Activated CD4-positive, CD25-positive, alpha-beta regulatory T cell treated with anti-CD3 and anti-CD28 coated beads, Interleukin-2, amount 50 U/mL, for 72 hours (primary cell): ENCODE measurements at regions not wholly inside any gene's neighbourhood (a gene's known extent, or its start where the extent isn't known, plus 50 kb on each side); places are given as distances from the start of the nearest gene placed in this dataset.
"Not testable (repeated sequence)": the region's sequence is repeated elsewhere in the genome, so short reads cannot be mapped to it uniquely, and the experiment has no call there.

Source experiments
- DNase-seq: peaks from one replicate; pipeline ENCODE4 v3.0.0; 2021

GRCh38 chr18:78495550-78495949 is 484.1 kb upstream of the SALL3 start:
- DNase-seq = no peak

- DNase-seq = no peak
Observed at GRCh38 chr18:78496079-78496478, 483.5 kb upstream of the SALL3 start.

GRCh38 chr18:78497641-78498040 is 482.0 kb upstream of the SALL3 start:
- no peak for DNase-seq

- DNase-seq = no peak
Observed at GRCh38 chr18:78499586-78499985, 480.0 kb upstream of the SALL3 start.

GRCh38 chr18:78501251-78501650 is 478.4 kb upstream of the SALL3 start:
- no peak for DNase-seq

GRCh38 chr18:78503129-78503528 is 476.5 kb upstream of the SALL3 start:
- DNase-seq = no peak

- DNase-seq = no peak
Observed at GRCh38 chr18:78505851-78506461, 473.7 kb upstream of the SALL3 start.

- DNase-seq = no peak
Observed at GRCh38 chr18:78507217-78507616, 472.4 kb upstream of the SALL3 start.

- DNase-seq = not testable (repeated sequence)
Observed at GRCh38 chr18:78508228-78508824, 471.3 kb upstream of the SALL3 start.

GRCh38 chr18:78510091-78510490 is 469.5 kb upstream of the SALL3 start:
- DNase-seq = no peak

GRCh38 chr18:78510636-78511035 is 469.0 kb upstream of the SALL3 start:
- DNase-seq = no peak

GRCh38 chr18:78511666-78512601 is 467.7 kb upstream of the SALL3 start:
- no peak for DNase-seq

- DNase-seq = no peak
Observed at GRCh38 chr18:78514910-78515670, 464.5 kb upstream of the SALL3 start.

GRCh38 chr18:78517328-78517727 is 462.3 kb upstream of the SALL3 start:
- no peak for DNase-seq

- no peak for DNase-seq
Observed at GRCh38 chr18:78517973-78518372, 461.6 kb upstream of the SALL3 start.

GRCh38 chr18:78518805-78519204 is 460.8 kb upstream of the SALL3 start:
- DNase-seq = no peak

- no peak for DNase-seq
Observed at GRCh38 chr18:78519394-78520062, 460.1 kb upstream of the SALL3 start.

- DNase-seq = no peak
Observed at GRCh38 chr18:78521136-78521535, 458.5 kb upstream of the SALL3 start.

- no peak for DNase-seq
Observed at GRCh38 chr18:78521744-78522143, 457.9 kb upstream of the SALL3 start.

- DNase-seq = no peak
Observed at GRCh38 chr18:78522507-78522906, 457.1 kb upstream of the SALL3 start.

GRCh38 chr18:78523850-78524249 is 455.8 kb upstream of the SALL3 start:
- DNase-seq = no peak

- DNase-seq = no peak
Observed at GRCh38 chr18:78525366-78526111, 454.1 kb upstream of the SALL3 start.
